Thyroid gland (tissue), 4 donors: ENCODE measurements at regions not wholly inside any gene's neighbourhood (a gene's known extent, or its start where the extent isn't known, plus 50 kb on each side); places are given as distances from the start of the nearest gene placed in this dataset.

Source experiments
- POLR2A ChIP-seq, 2 donors: fragments of 450-650 bp; IDR thresholded peaks; one replicate each; pipeline ENCODE4 v1.6.1; 2017; ENCODE audit warnings: antibody characterized with exemption in 2 of 2, mild to moderate bottlenecking in 2 of 2, moderate library complexity in 1 of 2
- TF ChIP-seq, protein P1 (sequence below), 6 experiments: fragments of 200-600 bp in 3 of 6; fragments of 450-650 bp in 3 of 6; sonication (generic) in 3 of 6; IDR thresholded peaks; one replicate each; pipeline ENCODE4 v1.5.1; 2016 to 2019; ENCODE audit warnings: antibody characterized with exemption in 6 of 6, mild to moderate bottlenecking in 2 of 6, inconsistent platforms in 1 of 6, moderate library complexity in 1 of 6

DNA sequence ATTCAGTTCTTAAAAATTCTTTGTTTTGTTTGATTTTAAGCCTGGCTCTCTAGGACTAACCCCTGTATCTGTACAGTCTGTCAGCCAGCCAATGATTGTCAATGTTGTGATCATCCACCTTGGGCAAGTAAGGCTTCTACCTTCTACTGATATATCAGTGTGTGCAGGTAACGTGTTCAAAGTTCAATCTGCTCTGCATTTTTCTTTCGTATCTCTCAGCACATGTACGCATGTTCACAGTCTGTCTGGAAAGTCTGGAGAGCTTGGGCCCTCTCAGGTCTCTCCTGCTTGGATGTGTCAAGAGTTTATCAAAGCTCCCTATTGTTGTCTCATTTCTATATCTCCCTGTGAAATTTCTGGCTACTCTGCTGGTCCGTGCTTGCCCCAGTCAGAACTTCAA is 138.6 kb upstream of the VRK1 start:
- no peak for TF ChIP-seq POLR2A (IDR thresholded peaks at IDR 0.05)
- TF ChIP-seq, protein P1, sequence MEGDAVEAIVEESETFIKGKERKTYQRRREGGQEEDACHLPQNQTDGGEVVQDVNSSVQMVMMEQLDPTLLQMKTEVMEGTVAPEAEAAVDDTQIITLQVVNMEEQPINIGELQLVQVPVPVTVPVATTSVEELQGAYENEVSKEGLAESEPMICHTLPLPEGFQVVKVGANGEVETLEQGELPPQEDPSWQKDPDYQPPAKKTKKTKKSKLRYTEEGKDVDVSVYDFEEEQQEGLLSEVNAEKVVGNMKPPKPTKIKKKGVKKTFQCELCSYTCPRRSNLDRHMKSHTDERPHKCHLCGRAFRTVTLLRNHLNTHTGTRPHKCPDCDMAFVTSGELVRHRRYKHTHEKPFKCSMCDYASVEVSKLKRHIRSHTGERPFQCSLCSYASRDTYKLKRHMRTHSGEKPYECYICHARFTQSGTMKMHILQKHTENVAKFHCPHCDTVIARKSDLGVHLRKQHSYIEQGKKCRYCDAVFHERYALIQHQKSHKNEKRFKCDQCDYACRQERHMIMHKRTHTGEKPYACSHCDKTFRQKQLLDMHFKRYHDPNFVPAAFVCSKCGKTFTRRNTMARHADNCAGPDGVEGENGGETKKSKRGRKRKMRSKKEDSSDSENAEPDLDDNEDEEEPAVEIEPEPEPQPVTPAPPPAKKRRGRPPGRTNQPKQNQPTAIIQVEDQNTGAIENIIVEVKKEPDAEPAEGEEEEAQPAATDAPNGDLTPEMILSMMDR (IDR thresholded peaks at IDR 0.05) = no peak
